ENCODE measurements at regions not wholly inside any gene's neighbourhood (a gene's known extent, or its start where the extent isn't known, plus 50 kb on each side); places are given as distances from the start of the nearest gene placed in this dataset.
A peak's percentile ranks its signal among the peaks of the same experiment; 100 is the strongest.

- no peak for DNase-seq (ENCODE audit: low read depth, low spot score)
These were observed 130.6 kb upstream of the BTG1 start for GRCh38 chr12:92276276-92276675.

DNA sequence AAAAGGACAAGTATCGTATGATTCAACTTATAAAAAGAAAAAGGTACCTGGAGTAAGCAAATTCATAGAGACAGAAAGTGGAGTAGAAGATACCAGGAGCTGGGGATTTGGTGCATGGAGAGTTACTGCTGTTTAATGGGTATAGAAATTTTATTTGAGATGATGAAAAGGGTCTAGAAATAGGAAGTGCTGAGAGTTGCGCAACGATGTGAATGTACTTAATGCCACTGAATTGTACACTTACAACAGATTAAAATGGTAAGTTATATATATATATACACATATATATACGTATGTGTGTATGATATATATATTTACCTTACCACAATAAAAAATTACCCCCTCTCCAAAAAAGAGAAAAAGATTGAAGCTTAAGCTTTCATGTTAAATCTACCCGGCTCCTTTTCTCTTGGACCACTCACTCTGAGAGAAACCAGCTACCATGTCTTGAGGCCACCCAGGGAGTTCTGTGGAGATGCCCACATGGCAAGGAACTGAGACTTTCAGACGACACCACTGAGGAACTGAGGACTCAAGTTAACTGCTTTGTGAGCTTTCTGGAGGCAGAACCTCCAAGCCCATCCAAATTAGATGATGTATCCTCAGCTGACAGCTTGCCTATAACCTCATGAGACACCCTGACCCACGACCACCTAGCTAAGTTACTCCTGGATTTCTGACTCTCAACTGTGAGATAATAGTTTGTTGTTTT, 130.0 kb upstream of the BTG1 start:
- no peak for DNase-seq (ENCODE audit: low read depth, low spot score)

DNA sequence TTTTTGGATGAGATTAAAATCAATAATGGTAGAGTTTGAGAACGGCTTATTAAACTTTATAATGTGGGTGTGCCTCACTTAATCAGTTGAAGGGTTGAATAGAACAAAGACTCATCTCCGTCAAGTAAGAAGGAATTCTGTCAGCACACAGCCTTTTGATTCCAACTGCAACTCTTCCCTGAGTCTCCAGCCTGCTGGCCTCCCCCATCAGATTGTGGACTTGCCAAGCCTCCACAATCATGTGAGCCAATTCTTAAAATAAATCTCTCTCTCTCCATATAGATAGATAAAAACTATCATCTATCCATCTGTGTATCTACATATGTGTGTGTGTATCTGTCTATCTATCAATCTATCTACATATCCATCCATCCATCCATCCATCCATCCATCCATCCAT, 127.4 kb upstream of the BTG1 start:
- no peak for DNase-seq (ENCODE audit: low read depth, low spot score)

GRCh38 chr12:92272061-92272964, 126.7 kb upstream of the BTG1 start:
- peak; percentile 20 for DNase-seq (ENCODE audit: low read depth, low spot score)

DNA sequence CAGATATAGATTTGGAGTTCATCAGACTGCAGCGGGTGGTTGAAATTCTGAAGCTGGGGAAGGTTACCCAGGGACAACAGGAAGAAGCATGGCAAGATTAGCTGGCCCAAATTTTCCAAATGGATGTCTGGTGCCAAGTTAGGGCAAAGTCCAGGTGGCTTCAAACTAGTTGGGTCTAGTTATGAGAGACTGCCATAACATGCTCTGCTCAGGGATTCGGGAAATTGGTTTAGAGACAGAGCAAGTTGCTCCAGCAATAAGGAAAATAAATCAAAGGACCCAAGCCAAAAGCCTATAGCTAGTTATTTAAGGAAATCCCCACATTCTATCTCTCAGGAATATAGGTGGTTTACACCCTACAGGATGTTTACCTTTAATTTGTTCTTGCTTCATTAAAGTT, 125.7 kb upstream of the BTG1 start:
- no peak for DNase-seq (ENCODE audit: low read depth, low spot score)

DNA sequence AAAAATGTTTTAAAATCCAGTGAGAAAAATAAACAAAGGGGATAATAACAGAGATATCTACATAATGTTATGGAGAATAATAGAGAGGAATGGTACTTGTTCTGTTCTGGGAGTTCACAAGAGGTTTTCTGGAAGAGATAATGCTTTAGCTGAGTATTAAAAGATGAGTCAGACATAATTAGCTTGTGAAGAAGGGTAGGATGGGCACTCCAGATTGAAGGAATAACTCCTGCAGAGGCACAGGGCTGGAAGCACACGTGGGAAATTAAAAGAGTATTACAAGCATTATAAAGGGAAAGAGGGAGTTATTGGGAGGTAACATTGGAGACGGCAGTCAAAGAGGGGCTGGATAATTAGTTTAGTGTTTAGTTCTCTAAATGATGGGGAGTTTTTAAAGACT, 124.9 kb upstream of the BTG1 start:
- no peak for DNase-seq (ENCODE audit: low read depth, low spot score)

DNA sequence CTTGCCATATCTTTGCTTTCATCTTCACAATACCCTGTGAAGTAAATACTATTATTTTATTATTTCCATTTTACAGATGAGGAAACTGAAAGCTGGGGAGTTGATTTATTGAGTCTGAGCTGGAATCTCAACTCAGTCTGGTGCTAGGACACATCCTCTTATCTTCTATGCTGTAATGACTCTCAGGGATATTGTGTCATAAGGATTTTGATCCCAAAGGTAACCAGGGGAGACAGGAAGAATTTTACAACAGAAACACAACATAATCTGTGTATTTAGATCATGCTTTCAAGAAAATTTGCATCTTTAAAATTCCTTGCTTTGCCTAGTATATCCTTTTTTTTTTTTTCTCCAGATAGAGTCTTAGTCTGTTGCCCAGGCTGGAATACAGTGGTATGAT, 123.3 kb upstream of the BTG1 start:
- DNase-seq (ENCODE audit: low read depth, low spot score) = no peak

DNA sequence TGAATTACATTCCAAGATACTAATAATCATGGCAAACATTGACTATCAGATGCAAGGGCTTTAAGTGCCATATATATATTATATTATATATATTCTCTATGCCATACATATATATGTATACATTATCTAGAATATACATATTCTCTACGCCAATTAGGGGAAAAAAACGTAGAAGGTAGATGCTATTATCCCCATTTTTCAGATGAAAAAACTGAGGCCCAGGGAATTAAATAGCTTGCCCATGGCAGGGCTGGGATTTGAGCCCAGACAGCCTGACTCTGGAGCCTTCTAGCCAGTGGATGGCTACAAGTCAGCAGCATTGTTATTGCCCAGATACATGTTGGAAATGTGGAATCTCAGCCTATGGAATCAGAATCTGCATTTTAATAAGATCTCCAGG, 116.0 kb upstream of the BTG1 start:
- no peak for DNase-seq (ENCODE audit: low read depth, low spot score)

DNA sequence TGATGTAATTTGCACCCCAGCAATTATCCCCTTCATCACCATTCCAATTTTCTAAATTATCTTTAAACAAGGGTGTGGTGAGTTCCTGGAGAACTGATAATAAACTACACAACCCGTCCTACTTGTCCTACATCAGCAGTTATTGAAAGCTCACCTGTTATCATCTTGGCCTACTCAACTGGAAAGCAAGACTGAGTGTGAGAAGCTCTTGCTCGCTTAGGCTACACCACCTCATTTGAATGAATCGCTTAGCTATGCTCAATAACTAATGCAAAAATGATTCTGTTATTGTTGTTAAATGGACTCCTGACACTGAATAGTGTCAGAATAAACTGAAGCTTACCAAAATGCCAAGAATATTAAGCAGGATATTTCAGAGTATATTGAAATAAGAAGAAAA, 115.4 kb upstream of the BTG1 start:
- DNase-seq (ENCODE audit: low read depth, low spot score) = no peak

GRCh38 chr12:92259696-92260251, 114.1 kb upstream of the BTG1 start:
- no peak for DNase-seq (ENCODE audit: low read depth, low spot score)

DNA sequence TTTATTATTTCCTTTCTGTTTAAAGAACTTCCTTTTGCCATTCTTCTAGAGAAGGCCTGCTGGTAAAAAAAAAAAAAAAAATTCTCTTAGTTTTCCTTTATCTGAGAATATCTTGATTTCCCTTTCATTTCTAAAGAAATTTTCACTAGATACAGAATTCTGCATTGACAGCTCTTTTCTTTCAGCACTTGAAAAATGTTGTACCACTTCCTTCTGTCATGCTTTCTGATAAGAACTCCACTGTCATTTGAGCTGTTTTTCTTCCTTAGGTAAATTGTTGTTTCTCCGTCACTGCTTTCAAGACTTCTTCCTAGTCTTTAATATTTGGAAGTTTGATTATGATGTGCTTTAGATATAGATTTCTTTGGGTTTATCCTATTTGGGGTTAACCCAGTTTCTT, 113.6 kb upstream of the BTG1 start:
- no peak for DNase-seq (ENCODE audit: low read depth, low spot score)

GRCh38 chr12:92257261-92257660, 111.6 kb upstream of the BTG1 start:
- DNase-seq (ENCODE audit: low read depth, low spot score) = no peak

GRCh38 chr12:92255741-92256140, 110.1 kb upstream of the BTG1 start:
- no peak for DNase-seq (ENCODE audit: low read depth, low spot score)

DNA sequence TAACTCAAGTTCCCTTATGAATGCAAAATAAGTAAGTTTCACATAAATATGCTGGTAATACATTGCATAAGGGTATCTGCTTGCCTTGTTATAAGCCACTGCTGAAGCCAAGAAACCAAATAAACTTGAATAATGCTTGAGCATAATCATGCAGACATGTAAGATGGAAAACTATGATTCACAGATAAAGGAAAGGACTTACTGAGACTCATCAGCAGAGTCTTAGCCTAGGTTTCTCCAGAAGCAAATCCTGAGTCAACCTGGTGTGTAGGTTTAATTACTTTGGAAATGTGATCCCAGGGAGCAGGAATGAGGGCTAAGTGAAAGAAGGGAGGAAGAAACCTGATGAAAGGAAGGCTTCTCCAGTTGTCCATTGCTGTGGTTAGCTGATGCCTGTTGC, 107.7 kb upstream of the BTG1 start:
- no peak for DNase-seq (ENCODE audit: low read depth, low spot score)

DNA sequence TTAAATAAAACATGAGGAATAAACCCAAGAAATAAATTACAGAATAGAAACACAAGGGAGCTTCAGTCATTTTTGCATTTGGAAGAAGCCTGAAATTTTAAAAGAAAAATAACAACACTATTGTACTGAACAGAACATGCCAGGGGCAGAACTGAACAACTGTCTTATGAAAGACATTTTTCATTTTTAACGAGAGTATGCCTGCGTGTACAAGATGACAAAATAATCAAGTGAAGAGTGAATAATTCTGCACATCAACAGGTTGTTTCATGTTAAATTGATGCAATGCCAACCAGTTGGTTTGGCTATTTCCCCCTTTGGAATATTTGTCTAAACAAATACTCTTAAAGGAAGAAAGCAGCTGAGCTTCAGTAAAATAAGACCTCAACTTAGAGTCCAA, 103.3 kb upstream of the BTG1 start:
- no peak for DNase-seq (ENCODE audit: low read depth, low spot score)

- no peak for DNase-seq (ENCODE audit: low read depth, low spot score)
These were observed 98.4 kb upstream of the BTG1 start for GRCh38 chr12:92244036-92244435.

GRCh38 chr12:92242907-92243306, 97.3 kb upstream of the BTG1 start:
- no peak for DNase-seq (ENCODE audit: low read depth, low spot score)

DNA sequence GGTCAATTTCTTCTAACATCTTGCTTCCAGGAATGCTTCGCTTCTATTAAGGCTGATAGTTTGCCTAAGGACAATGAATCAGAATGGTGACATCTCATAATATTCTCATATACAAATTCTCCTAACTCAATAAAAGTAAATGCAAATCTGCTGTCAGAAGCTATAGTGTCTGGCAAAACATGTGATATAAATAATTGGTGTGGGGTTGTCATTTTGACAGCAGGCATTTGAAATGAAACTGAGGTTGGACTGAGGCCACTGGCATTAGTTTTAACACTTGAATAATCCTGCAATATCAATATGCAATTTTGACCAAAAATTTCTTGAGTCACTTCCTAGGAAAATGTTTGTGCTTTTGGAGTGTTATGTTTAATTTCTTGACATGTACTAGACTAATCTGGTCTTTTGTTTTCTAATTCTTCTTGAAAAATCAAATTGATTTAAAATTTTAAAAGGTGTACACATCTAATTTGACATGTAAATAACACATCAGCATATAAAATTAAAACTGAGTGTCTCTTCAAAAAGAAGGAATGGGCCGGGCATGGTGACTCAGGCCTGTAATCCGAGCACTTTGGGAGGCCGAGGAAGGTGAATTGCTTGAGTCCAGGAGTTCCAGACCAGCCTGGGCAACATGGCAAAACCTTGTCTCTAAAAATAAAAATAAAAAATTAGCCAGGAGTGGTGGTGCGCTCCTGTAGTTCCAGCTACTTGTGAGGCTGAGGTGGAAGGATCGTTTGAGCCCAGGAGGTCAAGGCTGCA, 92.3 kb upstream of the BTG1 start:
- DNase-seq (ENCODE audit: low read depth, low spot score) = no peak

DNA sequence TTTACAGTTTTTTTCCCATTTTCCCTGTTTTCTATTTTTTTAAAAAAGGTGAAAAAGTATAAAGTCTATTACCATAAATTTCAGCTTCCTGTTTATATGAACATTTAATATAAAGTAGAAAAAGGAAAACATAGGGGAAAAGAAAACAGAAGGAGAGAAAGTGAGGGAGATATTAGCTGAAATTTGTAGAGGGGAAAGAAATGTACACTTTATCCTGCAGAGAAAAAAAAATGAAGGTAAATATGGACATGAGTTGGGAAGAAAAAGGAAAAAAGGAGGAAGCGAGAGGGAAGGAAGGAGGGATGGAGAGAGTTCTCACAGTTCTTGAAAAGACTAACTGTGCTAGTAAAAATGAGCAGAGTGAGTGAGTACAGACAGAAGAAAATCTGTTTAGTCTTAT, 91.6 kb upstream of the BTG1 start:
- DNase-seq (ENCODE audit: low read depth, low spot score) = no peak

DNA sequence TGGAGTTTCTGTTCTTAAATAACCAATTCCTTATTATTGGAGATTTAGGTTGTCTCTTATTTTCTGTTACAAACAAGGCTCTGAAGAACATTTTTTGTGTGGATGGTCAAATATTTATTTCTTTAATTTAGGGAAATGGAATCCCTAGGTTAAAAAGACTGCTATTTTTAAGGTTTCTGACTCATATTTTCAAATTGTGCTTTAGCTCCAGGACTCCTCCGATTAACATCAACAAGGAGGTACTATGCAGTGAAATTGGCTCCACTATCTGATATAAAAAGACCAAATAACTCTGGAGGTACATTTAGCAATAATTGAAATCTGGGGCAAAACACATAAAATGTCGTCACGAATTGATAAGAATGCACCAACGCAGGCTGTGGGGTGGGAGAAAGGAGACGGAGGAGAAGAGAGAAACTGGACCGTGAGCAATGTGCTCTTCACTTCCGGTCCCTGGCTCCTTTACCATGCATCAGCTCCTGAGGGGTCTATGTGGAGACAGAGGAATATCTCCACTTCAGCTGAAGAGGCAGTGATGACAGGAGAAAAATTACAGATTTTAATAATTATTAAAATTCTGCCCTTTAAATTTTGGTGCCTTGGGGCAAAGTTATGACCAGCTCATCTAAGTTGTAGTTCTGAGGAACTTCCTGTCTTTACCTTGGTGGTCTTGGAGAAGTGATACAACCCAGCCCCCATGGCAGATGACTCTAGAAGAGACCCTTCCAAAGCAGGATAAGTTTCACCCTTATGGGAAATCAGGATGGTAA, 90.2 kb upstream of the BTG1 start:
- DNase-seq (ENCODE audit: low read depth, low spot score) = no peak

DNA sequence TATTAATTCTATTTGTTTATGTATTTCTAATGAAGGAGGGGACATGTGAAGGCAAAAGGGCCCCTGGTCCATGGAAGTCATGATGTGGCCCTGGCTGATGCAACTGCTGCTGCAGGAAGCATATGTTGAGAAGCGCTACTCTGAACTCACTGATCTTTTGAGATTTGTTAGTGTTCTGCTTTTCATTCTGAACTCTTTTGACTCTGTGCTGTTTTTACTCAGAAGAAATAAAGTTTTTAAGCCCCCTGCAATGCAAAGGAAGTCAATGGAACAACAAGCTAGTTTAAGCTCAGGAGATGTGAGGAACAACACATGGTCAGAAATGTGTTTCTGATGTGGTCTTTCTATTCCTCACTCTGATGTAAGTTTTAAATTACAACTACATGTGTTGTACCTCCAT, 88.9 kb upstream of the BTG1 start:
- no peak for DNase-seq (ENCODE audit: low read depth, low spot score)
